22Rv1 (cell line): ENCODE measurements at regions not wholly inside any gene's neighbourhood (a gene's known extent, or its start where the extent isn't known, plus 50 kb on each side); places are given as distances from the start of the nearest gene placed in this dataset.

ENCODE experiments used
- ZFX ChIP-seq: fragments of 450-650 bp; IDR thresholded peaks from 2 replicates; pipeline ENCODE4 v1.6.1; 2017; ENCODE audit warnings: antibody characterized with exemption, borderline replicate concordance
- TF ChIP-seq, protein P1 (sequence below): fragments of 450-650 bp; IDR thresholded peaks from 2 replicates; pipeline ENCODE4 v1.5.1; 2017; ENCODE audit warnings: mild to moderate bottlenecking

DNA sequence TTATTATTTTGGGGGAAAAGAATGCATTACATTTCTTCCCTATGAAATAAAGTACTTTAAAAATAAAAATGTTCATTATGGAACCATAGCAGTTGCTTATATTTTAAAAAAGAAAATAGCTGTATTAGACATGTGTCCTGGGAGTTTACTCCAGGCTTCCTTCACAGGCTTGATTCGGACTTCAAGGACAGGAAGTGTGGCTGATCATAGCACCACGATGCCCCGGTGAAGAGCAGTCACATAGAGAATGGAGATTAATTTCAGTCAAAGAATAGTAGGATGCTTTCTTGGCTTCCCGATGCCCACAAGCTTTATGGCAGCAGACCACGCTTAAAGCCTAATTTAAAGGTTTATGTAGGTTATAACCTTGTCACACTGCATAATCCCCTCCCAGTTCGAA, 125.1 kb downstream of the NPIPB5 start:
- TF ChIP-seq, protein P1, sequence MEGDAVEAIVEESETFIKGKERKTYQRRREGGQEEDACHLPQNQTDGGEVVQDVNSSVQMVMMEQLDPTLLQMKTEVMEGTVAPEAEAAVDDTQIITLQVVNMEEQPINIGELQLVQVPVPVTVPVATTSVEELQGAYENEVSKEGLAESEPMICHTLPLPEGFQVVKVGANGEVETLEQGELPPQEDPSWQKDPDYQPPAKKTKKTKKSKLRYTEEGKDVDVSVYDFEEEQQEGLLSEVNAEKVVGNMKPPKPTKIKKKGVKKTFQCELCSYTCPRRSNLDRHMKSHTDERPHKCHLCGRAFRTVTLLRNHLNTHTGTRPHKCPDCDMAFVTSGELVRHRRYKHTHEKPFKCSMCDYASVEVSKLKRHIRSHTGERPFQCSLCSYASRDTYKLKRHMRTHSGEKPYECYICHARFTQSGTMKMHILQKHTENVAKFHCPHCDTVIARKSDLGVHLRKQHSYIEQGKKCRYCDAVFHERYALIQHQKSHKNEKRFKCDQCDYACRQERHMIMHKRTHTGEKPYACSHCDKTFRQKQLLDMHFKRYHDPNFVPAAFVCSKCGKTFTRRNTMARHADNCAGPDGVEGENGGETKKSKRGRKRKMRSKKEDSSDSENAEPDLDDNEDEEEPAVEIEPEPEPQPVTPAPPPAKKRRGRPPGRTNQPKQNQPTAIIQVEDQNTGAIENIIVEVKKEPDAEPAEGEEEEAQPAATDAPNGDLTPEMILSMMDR: no peak
- TF ChIP-seq ZFX: no peak
